ENCODE measurements at regions not wholly inside any gene's neighbourhood (a gene's known extent, or its start where the extent isn't known, plus 50 kb on each side); places are given as distances from the start of the nearest gene placed in this dataset.

GRCh38 chr12:108442067-108442466 is 73.0 kb upstream of the FICD start:
- in situ Hi-C loops (cut with MboI; ENCODE audit: low pct_unique_long_range_greater_than_20kb, low sequenced_read_pairs, unreplicated experiment): no loop called here
- TF ChIP-seq CTCF (IDR thresholded peaks at IDR 0.05; ENCODE audit: extremely low read depth, insufficient read depth, missing control alignments): no peak
- no peak for DNase-seq (ENCODE audit: low spot score)

- in situ Hi-C loops (cut with MboI; ENCODE audit: low pct_unique_long_range_greater_than_20kb, low sequenced_read_pairs, unreplicated experiment): no loop called here
- TF ChIP-seq CTCF (IDR thresholded peaks at IDR 0.05; ENCODE audit: extremely low read depth, insufficient read depth, missing control alignments): no peak
- no peak for DNase-seq (ENCODE audit: low spot score)
Measured at GRCh38 chr12:108441549-108441948, 73.5 kb upstream of the FICD start.

GRCh38 chr12:108440736-108441135 is 74.3 kb upstream of the FICD start:
- in situ Hi-C loops (cut with MboI; ENCODE audit: low pct_unique_long_range_greater_than_20kb, low sequenced_read_pairs, unreplicated experiment): no loop called here
- TF ChIP-seq CTCF (IDR thresholded peaks at IDR 0.05; ENCODE audit: extremely low read depth, insufficient read depth, missing control alignments): no peak
- DNase-seq (ENCODE audit: low spot score): no peak

- no peak for TF ChIP-seq CTCF (IDR thresholded peaks at IDR 0.05; ENCODE audit: extremely low read depth, insufficient read depth, missing control alignments)
- in situ Hi-C loops (cut with MboI; ENCODE audit: low pct_unique_long_range_greater_than_20kb, low sequenced_read_pairs, unreplicated experiment): no loop called here
- DNase-seq (ENCODE audit: low spot score): no peak
Measured at GRCh38 chr12:108438667-108439066, 76.4 kb upstream of the FICD start.

- no peak for TF ChIP-seq CTCF (IDR thresholded peaks at IDR 0.05; ENCODE audit: extremely low read depth, insufficient read depth, missing control alignments)
- DNase-seq (ENCODE audit: low spot score): no peak
- in situ Hi-C loops (cut with MboI; ENCODE audit: low pct_unique_long_range_greater_than_20kb, low sequenced_read_pairs, unreplicated experiment): no loop called here
Measured at GRCh38 chr12:108432423-108433121, 82.5 kb upstream of the FICD start.

GRCh38 chr12:108430926-108431325 is 84.2 kb upstream of the FICD start:
- in situ Hi-C loops (cut with MboI; ENCODE audit: low pct_unique_long_range_greater_than_20kb, low sequenced_read_pairs, unreplicated experiment): no loop called here
- no peak for TF ChIP-seq CTCF (IDR thresholded peaks at IDR 0.05; ENCODE audit: extremely low read depth, insufficient read depth, missing control alignments)

More at GRCh38 chr12:108430926-108431325, 84.2 kb upstream of the FICD start:
- DNase-seq (ENCODE audit: low spot score): no peak

All from GM13977 (cell line).